HG03558 (cell line): ENCODE measurements at regions not wholly inside any gene's neighbourhood (a gene's known extent, or its start where the extent isn't known, plus 50 kb on each side); places are given as distances from the start of the nearest gene placed in this dataset.
"Not testable (repeated sequence)": the region's sequence is repeated elsewhere in the genome, so short reads cannot be mapped to it uniquely, and the experiment has no call there.

Experiments
- ATAC-seq: cut with Tn5 transposase; IDR thresholded peaks from one replicate; pipeline ENCODE4 v1.9.1; 2021; ENCODE audit warnings: moderate number of reproducible peaks; ENCODE audit not compliant: unreplicated experiment; ENCODE audit errors: extremely low read depth

DNA sequence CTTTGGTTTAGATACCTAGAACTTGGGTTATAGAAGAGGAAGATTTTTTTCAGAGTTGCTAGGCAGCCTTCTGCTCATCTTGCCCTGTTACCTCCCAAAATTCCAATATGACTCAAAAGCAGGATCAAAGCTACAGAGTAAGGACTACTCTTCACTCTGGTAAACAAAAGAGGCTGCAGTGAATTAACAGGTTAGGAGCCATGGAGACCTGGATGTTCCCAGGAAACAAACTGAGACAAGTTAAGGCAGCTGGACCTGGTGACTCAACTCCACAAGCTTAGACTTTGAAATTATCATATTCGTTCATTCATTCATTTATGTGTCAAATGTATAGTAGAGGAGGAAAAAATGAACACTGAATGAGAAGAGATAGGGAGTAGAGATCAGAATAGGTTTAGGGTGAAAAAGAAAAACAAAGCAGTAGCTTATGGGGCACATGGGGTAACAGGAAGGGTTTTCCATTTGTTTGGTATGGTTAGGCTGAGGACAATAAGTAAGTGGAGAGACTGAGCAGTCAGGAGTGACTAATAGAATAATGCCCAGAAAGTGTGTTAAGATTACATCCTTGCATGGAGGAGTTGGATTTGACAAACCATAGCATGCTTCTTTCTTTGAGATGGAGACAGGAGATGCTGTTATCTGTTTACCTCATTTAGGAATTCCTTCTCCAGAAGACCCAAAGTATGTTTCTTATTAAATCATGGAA lies 464.0 kb upstream of the ZNF608 start:
- no peak for ATAC-seq

GRCh38 chr5:125214080-125214479 lies 467.6 kb upstream of the ZNF608 start:
- peak; percentile 82 for ATAC-seq

DNA sequence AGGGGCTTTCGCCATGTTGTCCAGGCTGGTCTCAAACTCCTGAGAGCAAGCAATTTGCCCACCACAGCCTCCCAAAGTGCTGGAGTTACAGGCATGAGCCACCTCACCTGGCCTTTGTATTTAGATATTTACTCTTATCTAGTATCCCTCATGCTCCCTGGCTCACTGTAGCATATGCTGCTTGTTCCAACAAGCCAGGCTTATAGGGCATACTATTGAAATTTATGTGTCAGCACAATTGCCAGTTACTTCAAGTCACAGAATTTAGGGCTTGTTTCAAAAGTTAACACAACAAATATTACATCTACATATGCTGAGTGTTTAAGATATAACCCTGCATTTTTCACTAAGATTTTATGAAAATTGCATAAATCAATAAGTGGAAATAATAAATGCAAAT lies 469.2 kb upstream of the ZNF608 start:
- ATAC-seq, result no peak

DNA sequence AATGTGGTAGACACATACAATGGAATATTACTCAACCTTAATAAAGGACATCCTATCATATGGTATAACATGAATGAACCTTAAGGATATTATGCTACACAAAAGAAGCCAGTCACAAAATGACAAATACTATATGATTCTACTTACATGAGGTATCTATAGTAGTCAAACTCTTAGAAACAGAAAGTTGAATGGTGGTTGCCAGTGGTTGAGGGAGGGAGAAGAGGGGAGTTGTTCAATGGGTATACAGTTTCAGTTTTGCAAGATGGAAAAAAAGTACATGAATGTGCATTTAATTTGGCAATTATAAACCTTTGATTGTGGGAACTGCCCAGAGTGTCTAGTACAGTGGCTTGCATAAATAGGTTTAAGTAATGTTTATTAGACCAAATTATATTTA lies 473.3 kb upstream of the ZNF608 start:
- ATAC-seq, result no peak

DNA sequence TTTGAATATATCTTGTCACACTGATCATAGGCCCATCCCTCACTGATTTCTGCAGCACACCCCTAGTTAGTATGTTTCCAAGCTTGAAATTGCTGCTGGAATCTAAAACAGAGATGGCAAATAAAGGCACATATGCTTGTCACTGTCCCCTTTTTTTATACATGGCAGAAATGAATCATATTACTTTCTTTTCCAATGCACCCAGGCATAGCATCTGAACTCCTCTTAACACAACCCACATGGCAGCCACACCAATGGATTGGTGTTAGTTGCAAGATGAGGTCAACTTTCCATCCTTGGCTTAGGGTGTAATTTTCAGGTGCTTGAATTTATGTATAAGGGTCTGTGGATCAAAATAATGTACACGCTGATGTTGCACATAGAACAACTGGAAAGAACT lies 473.8 kb upstream of the ZNF608 start:
- no peak for ATAC-seq

GRCh38 chr5:125222597-125223240 lies 476.3 kb upstream of the ZNF608 start:
- no peak for ATAC-seq

- no peak for ATAC-seq
These were observed 479.0 kb upstream of the ZNF608 start for GRCh38 chr5:125225424-125225823.

GRCh38 chr5:125226825-125227224 lies 480.4 kb upstream of the ZNF608 start:
- no peak for ATAC-seq

- no peak for ATAC-seq
These were observed 481.1 kb upstream of the ZNF608 start for GRCh38 chr5:125227333-125228095.

DNA sequence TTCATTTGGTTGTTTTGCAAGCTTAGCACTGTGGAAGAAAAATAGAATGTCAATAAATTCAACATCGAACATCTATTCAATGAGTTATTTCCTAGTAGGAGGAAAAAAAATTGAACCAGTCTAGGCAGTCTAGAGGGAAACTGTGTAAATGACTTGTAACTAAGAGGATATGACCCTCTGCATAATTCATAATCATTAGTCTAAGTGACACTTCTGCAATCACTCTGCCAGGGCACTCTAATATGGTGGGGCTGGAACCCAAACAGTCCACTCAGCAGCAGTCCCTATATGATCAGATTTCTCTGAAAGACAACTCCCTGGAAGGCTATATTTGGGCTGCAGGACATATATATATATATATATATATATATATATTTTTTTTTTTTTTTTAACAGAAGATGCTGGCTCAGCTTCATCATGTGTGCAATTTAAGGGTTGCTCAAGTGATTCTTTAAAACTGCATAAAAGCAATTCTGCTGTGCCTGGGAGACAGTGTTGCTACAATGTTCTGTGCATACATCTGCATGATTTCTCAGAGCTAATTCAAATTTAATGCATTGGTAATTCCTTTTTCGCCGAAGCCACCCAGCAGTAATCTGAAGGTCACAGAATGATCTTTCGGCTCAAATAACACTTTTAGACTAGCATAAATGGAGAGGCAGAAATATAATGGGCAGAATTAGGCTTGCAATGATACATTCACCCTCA lies 482.1 kb upstream of the ZNF608 start:
- ATAC-seq, result no peak

- no peak for ATAC-seq
These were observed 483.1 kb upstream of the ZNF608 start for GRCh38 chr5:125229556-125229955.

- no peak for ATAC-seq
These were observed 486.4 kb upstream of the ZNF608 start for GRCh38 chr5:125232779-125233230.

- no peak for ATAC-seq
These were observed 487.5 kb upstream of the ZNF608 start for GRCh38 chr5:125233944-125234343.

- ATAC-seq, result no peak
These were observed 489.6 kb upstream of the ZNF608 start for GRCh38 chr5:125236007-125236406.

- ATAC-seq, result no peak
These were observed 490.5 kb upstream of the ZNF608 start for GRCh38 chr5:125236981-125237380.

DNA sequence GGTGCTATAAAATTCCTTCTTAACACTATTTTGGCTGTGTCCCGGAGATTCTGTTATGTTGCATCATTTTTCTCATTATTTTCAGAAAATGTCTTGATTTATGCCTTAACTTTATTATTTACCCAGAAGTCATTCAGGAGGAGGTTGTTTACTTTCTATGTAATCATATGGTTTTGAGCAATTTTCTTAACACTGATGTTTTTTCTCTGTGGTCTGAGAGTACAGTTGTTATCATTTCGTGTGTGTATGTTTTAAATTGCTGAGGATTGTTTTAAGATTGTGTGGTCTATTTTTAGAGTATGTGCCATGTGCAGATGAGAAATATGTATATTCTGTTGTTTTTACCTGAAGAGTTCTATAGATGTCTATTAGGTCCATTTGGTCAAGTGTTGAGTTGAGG lies 498.1 kb upstream of the ZNF608 start:
- ATAC-seq, result no peak

GRCh38 chr5:125245216-125245615 lies 498.8 kb upstream of the ZNF608 start:
- no peak for ATAC-seq

DNA sequence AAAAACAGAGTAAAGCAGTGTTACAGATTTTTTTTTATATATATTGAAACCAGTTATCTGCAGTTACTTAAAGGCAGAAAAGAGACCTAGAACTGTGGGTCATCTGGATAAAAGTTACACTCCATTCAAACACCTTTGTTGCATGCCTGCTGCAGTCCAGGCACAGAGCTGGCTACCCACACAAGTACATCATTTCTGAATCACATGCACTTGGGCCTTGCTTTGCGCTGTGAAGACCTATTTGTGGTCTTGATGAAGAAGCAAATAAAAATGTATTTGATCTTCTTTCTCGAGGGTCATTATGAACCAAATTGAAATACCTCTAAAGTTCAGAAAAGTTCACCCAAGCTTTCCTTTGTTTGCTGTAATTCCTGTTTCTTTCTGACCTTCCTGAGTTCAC lies 503.0 kb upstream of the ZNF608 start:
- ATAC-seq, result no peak

DNA sequence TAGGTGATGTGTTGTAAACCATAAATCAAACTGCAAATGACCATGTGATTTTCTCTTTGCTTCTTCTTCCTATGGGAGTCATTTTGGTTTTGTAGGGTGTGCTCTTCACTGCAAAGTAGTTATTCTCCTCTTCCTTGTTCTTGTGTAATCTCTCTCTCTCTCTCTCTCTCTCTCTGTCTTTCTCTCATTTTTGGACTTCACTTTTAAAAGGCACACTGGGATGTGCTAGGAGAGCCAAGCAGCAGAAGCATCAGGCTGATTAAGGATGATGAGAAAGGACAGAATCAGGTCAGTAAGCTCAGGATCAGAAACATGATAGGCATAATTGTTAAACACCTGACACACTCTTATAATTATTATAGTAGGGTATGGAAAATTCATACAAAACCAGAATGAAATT lies 505.3 kb upstream of the ZNF608 start:
- ATAC-seq, result no peak

GRCh38 chr5:125253634-125254033 lies 507.2 kb upstream of the ZNF608 start:
- ATAC-seq, result not testable (repeated sequence)

DNA sequence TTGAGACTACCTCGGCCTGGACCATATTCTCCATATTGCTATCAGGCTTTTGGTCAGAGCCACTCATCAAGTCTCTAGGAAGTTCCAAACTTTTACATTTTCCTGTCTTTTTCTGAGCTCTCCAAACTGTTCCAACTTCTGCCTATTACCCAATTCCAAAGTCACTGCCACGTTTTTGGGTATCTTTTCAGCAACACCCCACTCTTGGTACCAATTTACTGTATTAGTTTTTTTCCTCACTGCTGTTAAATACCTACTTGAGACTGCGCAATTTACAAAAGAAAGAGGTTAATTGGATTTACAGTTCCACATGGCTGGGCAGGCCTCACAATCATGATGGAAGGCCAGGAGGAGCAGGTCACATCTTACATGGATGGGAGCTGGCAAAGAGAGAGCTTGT lies 507.8 kb upstream of the ZNF608 start:
- ATAC-seq, result no peak
